IPS-15b (cell line): ENCODE measurements at regions not wholly inside any gene's neighbourhood (a gene's known extent, or its start where the extent isn't known, plus 50 kb on each side); places are given as distances from the start of the nearest gene placed in this dataset.

Experiments
- H3K27me3 ChIP-seq: one replicate; pipeline ENCODE4 v1.6.1; 2013; ENCODE audit warnings: low read length; ENCODE audit not compliant: control insufficient read depth, insufficient read depth
- H3K36me3 ChIP-seq: one replicate; pipeline ENCODE4 v1.6.1; 2013; ENCODE audit warnings: low read length; ENCODE audit not compliant: control insufficient read depth, insufficient read depth
- H3K4me1 ChIP-seq: one replicate; pipeline ENCODE4 v1.6.1; 2013; ENCODE audit warnings: mild to moderate bottlenecking, low read length; ENCODE audit not compliant: control insufficient read depth, insufficient read depth
- H3K4me3 ChIP-seq: one replicate; pipeline ENCODE4 v1.5.1; 2013; ENCODE audit warnings: low read depth, low read length
- H3K9ac ChIP-seq: one replicate; pipeline ENCODE4 v1.6.1; 2013; ENCODE audit warnings: low read depth, mild to moderate bottlenecking, low read length
- H3K9me3 ChIP-seq: one replicate; pipeline ENCODE4 v1.6.1; 2013; ENCODE audit warnings: mild to moderate bottlenecking, low read length; ENCODE audit not compliant: control insufficient read depth, insufficient read depth

- H3K4me3 ChIP-seq = no peak overlapping the region
- no peak overlapping the region for H3K9ac ChIP-seq
- no peaks in the 10 kb centered on the region for H3K9me3 ChIP-seq
- no peaks in the 10 kb centered on the region for H3K4me1 ChIP-seq
- H3K36me3 ChIP-seq = no peaks in the 10 kb centered on the region
- H3K27me3 ChIP-seq = no peaks in the 10 kb centered on the region
These were observed 724.0 kb downstream of the IRX1 start for GRCh38 chr5:4319478-4320128.

- no peak overlapping the region for H3K4me3 ChIP-seq
- no peak overlapping the region for H3K9ac ChIP-seq
- H3K27me3 ChIP-seq = no peaks in the 10 kb centered on the region
- H3K4me1 ChIP-seq = no peaks in the 10 kb centered on the region
- H3K36me3 ChIP-seq = no peaks in the 10 kb centered on the region
- H3K9me3 ChIP-seq = no peaks in the 10 kb centered on the region
These were observed 734.7 kb downstream of the IRX1 start for GRCh38 chr5:4330327-4330726.

- H3K9me3 ChIP-seq = no peaks in the 10 kb centered on the region
- H3K4me1 ChIP-seq = no peaks in the 10 kb centered on the region
- H3K9ac ChIP-seq = no peak overlapping the region
These were observed 739.4 kb downstream of the IRX1 start for GRCh38 chr5:4335078-4335477.

GRCh38 chr5:4337519-4337918 lies 741.9 kb downstream of the IRX1 start:
- H3K4me1 ChIP-seq = no peaks in the 10 kb centered on the region
- no peaks in the 10 kb centered on the region for H3K36me3 ChIP-seq
- no peaks in the 10 kb centered on the region for H3K27me3 ChIP-seq
- H3K4me3 ChIP-seq = no peak overlapping the region
- H3K9ac ChIP-seq = no peak overlapping the region
- no peaks in the 10 kb centered on the region for H3K9me3 ChIP-seq

More at GRCh38 chr5:4335078-4335477, 739.4 kb downstream of the IRX1 start:
- H3K27me3 ChIP-seq = no peaks in the 10 kb centered on the region
- no peak overlapping the region for H3K4me3 ChIP-seq
- no peaks in the 10 kb centered on the region for H3K36me3 ChIP-seq

- no peaks in the 10 kb centered on the region for H3K27me3 ChIP-seq
- no peaks in the 10 kb centered on the region for H3K9me3 ChIP-seq
- H3K36me3 ChIP-seq = no peaks in the 10 kb centered on the region
These were observed 744.3 kb downstream of the IRX1 start for GRCh38 chr5:4339949-4340348.

GRCh38 chr5:4345850-4346249 lies 750.2 kb downstream of the IRX1 start:
- Histone ChIP-seq H3K4me1 (no peaks in the 10 kb centered on the region), H3K36me3 (no peaks in the 10 kb centered on the region), H3K9me3 (no peaks in the 10 kb centered on the region), H3K9ac (no peak overlapping the region), H3K4me3 (no peak overlapping the region), H3K27me3 (no peaks in the 10 kb centered on the region)

More at GRCh38 chr5:4339949-4340348, 744.3 kb downstream of the IRX1 start:
- Histone ChIP-seq H3K4me1 (no peaks in the 10 kb centered on the region), H3K4me3 (no peak overlapping the region), H3K9ac (no peak overlapping the region)

GRCh38 chr5:4348423-4348822 lies 752.8 kb downstream of the IRX1 start:
- H3K9me3 ChIP-seq = no peaks in the 10 kb centered on the region
- no peak overlapping the region for H3K4me3 ChIP-seq
- H3K4me1 ChIP-seq = no peaks in the 10 kb centered on the region
- no peaks in the 10 kb centered on the region for H3K36me3 ChIP-seq
- no peaks in the 10 kb centered on the region for H3K27me3 ChIP-seq
- H3K9ac ChIP-seq = no peak overlapping the region

GRCh38 chr5:4348919-4349318 lies 753.3 kb downstream of the IRX1 start:
- H3K36me3 ChIP-seq = no peaks in the 10 kb centered on the region

GRCh38 chr5:4356201-4356600 lies 760.6 kb downstream of the IRX1 start:
- no peak overlapping the region for H3K4me3 ChIP-seq
- no peaks in the 10 kb centered on the region for H3K36me3 ChIP-seq
- no peaks in the 10 kb centered on the region for H3K4me1 ChIP-seq
- no peaks in the 10 kb centered on the region for H3K27me3 ChIP-seq
- H3K9ac ChIP-seq = no peak overlapping the region
- H3K9me3 ChIP-seq = no peaks in the 10 kb centered on the region

More at GRCh38 chr5:4348919-4349318, 753.3 kb downstream of the IRX1 start:
- Histone ChIP-seq H3K4me3 (no peak overlapping the region), H3K27me3 (no peaks in the 10 kb centered on the region), H3K9ac (no peak overlapping the region), H3K4me1 (no peaks in the 10 kb centered on the region), H3K9me3 (no peaks in the 10 kb centered on the region)

- Histone ChIP-seq H3K27me3 (no peaks in the 10 kb centered on the region), H3K4me1 (no peaks in the 10 kb centered on the region), H3K9me3 (no peaks in the 10 kb centered on the region), H3K4me3 (no peak overlapping the region), H3K36me3 (no peaks in the 10 kb centered on the region), H3K9ac (no peak overlapping the region)
These were observed 764.2 kb downstream of the IRX1 start for GRCh38 chr5:4359847-4360246.

GRCh38 chr5:4361753-4362152 lies 766.1 kb downstream of the IRX1 start:
- no peaks in the 10 kb centered on the region for H3K27me3 ChIP-seq
- H3K4me1 ChIP-seq = no peaks in the 10 kb centered on the region
- no peak overlapping the region for H3K4me3 ChIP-seq
- no peaks in the 10 kb centered on the region for H3K36me3 ChIP-seq
- no peak overlapping the region for H3K9ac ChIP-seq
- H3K9me3 ChIP-seq = no peaks in the 10 kb centered on the region

GRCh38 chr5:4362411-4362810 lies 766.8 kb downstream of the IRX1 start:
- no peaks in the 10 kb centered on the region for H3K9me3 ChIP-seq
- H3K4me1 ChIP-seq = no peaks in the 10 kb centered on the region
- no peak overlapping the region for H3K9ac ChIP-seq
- no peaks in the 10 kb centered on the region for H3K36me3 ChIP-seq
- no peak overlapping the region for H3K4me3 ChIP-seq
- no peaks in the 10 kb centered on the region for H3K27me3 ChIP-seq
